ENCODE measurements at regions not wholly inside any gene's neighbourhood (a gene's known extent, or its start where the extent isn't known, plus 50 kb on each side); places are given as distances from the start of the nearest gene placed in this dataset.

- DNase-seq, result no peak
- H3K36me3 ChIP-seq, result no peaks in the 10 kb centered on the region
- no peak for TF ChIP-seq CTCF (IDR thresholded peaks at IDR 0.05; ENCODE audit: low read depth, low read length)
- H3K4me3 ChIP-seq (ENCODE audit: low read depth, low read length), result no peak overlapping the region
- H3K9me3 ChIP-seq, result no peaks in the 10 kb centered on the region
- no peaks in the 10 kb centered on the region for H3K27me3 ChIP-seq
- H3K4me1 ChIP-seq, result no peaks in the 10 kb centered on the region
Measured at GRCh38 chr14:79951572-79951971, 259.7 kb downstream of the DIO2 start.

GRCh38 chr14:79949906-79950305 lies 261.4 kb downstream of the DIO2 start:
- no peak for DNase-seq
- Histone ChIP-seq H3K9me3 (no peaks in the 10 kb centered on the region), H3K36me3 (no peaks in the 10 kb centered on the region), H3K4me1 (no peaks in the 10 kb centered on the region), H3K27me3 (no peaks in the 10 kb centered on the region), H3K4me3 (ENCODE audit: low read depth, low read length) (no peak overlapping the region)
- no peak for TF ChIP-seq CTCF (IDR thresholded peaks at IDR 0.05; ENCODE audit: low read depth, low read length)

- no peak for TF ChIP-seq CTCF (IDR thresholded peaks at IDR 0.05; ENCODE audit: low read depth, low read length)
- H3K9me3 ChIP-seq, result no peaks in the 10 kb centered on the region
- DNase-seq, result no peak
Measured at GRCh38 chr14:79947440-79948054, 263.8 kb downstream of the DIO2 start.

GRCh38 chr14:79939235-79939634 lies 272.1 kb downstream of the DIO2 start:
- TF ChIP-seq CTCF (IDR thresholded peaks at IDR 0.05; ENCODE audit: low read depth, low read length), result no peak
- Histone ChIP-seq H3K4me3 (ENCODE audit: low read depth, low read length) (no peak overlapping the region), H3K9me3 (no peaks in the 10 kb centered on the region)

More at GRCh38 chr14:79947440-79948054, 263.8 kb downstream of the DIO2 start:
- H3K4me1 ChIP-seq, result no peaks in the 10 kb centered on the region
- no peak overlapping the region for H3K4me3 ChIP-seq (ENCODE audit: low read depth, low read length)
- H3K36me3 ChIP-seq, result no peaks in the 10 kb centered on the region
- no peaks in the 10 kb centered on the region for H3K27me3 ChIP-seq

GRCh38 chr14:79938185-79938584 lies 273.1 kb downstream of the DIO2 start:
- H3K4me3 ChIP-seq (ENCODE audit: low read depth, low read length), result no peak overlapping the region
- TF ChIP-seq CTCF (IDR thresholded peaks at IDR 0.05; ENCODE audit: low read depth, low read length), result no peak
- H3K4me1 ChIP-seq, result no peaks in the 10 kb centered on the region
- no peaks in the 10 kb centered on the region for H3K9me3 ChIP-seq
- H3K36me3 ChIP-seq, result no peaks in the 10 kb centered on the region
- DNase-seq, result no peak
- H3K27me3 ChIP-seq, result no peaks in the 10 kb centered on the region

More at GRCh38 chr14:79939235-79939634, 272.1 kb downstream of the DIO2 start:
- Histone ChIP-seq H3K4me1 (no peaks in the 10 kb centered on the region), H3K27me3 (no peaks in the 10 kb centered on the region), H3K36me3 (no peaks in the 10 kb centered on the region)
- DNase-seq, result no peak

- no peak overlapping the region for H3K4me3 ChIP-seq (ENCODE audit: low read depth, low read length)
- no peak for DNase-seq
- H3K27me3 ChIP-seq, result no peaks in the 10 kb centered on the region
- H3K36me3 ChIP-seq, result no peaks in the 10 kb centered on the region
- H3K9me3 ChIP-seq, result no peaks in the 10 kb centered on the region
- no peak for TF ChIP-seq CTCF (IDR thresholded peaks at IDR 0.05; ENCODE audit: low read depth, low read length)
- no peaks in the 10 kb centered on the region for H3K4me1 ChIP-seq
Measured at GRCh38 chr14:79937433-79937832, 273.9 kb downstream of the DIO2 start.
